ENCODE measurements at regions not wholly inside any gene's neighbourhood (a gene's known extent, or its start where the extent isn't known, plus 50 kb on each side); places are given as distances from the start of the nearest gene placed in this dataset.
A peak's percentile ranks its signal among the peaks of the same experiment; 100 is the strongest.

DNA sequence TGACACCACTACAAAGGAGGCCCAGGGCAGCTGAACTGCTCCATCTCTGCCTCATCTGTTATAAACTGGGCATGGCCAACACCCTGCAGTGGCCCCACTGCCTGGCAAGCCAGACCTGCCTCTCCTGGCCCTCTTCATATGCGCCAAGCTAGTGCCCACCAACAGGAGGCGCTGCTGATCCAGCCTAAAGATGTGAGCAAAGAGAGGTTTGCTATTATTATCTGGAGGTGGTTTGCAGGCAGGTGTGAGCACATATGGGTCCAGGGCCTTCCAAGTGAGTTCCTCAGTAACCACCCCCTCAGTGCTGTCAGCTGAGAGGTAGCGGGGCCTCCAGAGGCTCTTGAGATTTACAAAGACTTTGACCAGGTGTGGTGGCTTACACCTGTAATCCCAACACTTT lies 232.2 kb downstream of the SYK start:
- TF ChIP-seq, protein P1, sequence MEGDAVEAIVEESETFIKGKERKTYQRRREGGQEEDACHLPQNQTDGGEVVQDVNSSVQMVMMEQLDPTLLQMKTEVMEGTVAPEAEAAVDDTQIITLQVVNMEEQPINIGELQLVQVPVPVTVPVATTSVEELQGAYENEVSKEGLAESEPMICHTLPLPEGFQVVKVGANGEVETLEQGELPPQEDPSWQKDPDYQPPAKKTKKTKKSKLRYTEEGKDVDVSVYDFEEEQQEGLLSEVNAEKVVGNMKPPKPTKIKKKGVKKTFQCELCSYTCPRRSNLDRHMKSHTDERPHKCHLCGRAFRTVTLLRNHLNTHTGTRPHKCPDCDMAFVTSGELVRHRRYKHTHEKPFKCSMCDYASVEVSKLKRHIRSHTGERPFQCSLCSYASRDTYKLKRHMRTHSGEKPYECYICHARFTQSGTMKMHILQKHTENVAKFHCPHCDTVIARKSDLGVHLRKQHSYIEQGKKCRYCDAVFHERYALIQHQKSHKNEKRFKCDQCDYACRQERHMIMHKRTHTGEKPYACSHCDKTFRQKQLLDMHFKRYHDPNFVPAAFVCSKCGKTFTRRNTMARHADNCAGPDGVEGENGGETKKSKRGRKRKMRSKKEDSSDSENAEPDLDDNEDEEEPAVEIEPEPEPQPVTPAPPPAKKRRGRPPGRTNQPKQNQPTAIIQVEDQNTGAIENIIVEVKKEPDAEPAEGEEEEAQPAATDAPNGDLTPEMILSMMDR (IDR thresholded peaks at IDR 0.05 in 8 of 11, conservative IDR thresholded peaks at IDR 0.05 in 3 of 11): peak in 9 of 11 experiments; percentile 14 to 69 (median 55)
- TF ChIP-seq POLR2A (IDR thresholded peaks at IDR 0.05) (no peak), POLR2AphosphoS5 (IDR thresholded peaks at IDR 0.05) (no peak)
